ENCODE measurements at regions not wholly inside any gene's neighbourhood (a gene's known extent, or its start where the extent isn't known, plus 50 kb on each side); places are given as distances from the start of the nearest gene placed in this dataset.

DNA sequence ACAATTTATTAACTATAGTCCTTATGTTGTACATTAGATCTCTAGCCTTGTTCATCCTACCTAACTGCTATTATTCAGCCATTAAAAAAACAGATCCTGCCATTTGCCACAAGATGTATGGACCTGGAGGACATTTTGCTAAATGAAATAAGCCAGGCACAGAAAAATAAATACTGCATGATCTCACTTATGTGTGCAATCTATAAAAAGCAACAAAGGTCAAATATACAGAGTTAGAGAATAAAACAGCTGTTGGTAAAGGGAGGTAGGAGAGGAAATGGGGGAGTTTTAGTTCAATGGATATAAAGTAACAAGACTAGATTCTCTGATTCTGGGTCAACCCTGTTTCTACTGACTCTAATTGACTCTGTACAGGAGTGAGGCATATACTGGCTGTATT is 103.3 kb upstream of the FAM9C start:
- DNase-seq (ENCODE audit: low spot score): no peak

DNA sequence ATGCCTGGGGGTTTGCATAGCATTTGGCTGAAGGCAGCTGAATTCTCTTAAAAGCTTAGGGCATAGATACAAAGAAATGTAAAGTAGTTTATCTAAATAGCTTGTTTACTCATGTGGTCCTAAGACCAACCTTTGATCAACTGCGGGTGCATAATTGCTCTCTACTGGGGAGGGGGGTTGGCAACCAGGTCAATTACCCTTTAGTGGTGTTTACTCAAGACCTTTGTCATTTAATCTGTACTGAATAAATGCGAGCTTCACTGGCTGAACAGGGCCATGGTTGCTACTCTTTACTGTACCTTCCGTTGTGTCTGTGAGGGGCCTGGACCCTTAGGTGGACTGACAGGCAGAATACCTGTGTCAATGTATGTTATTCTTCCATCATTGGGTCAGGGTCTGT is 102.7 kb upstream of the FAM9C start:
- no peak for DNase-seq (ENCODE audit: low spot score)

DNA sequence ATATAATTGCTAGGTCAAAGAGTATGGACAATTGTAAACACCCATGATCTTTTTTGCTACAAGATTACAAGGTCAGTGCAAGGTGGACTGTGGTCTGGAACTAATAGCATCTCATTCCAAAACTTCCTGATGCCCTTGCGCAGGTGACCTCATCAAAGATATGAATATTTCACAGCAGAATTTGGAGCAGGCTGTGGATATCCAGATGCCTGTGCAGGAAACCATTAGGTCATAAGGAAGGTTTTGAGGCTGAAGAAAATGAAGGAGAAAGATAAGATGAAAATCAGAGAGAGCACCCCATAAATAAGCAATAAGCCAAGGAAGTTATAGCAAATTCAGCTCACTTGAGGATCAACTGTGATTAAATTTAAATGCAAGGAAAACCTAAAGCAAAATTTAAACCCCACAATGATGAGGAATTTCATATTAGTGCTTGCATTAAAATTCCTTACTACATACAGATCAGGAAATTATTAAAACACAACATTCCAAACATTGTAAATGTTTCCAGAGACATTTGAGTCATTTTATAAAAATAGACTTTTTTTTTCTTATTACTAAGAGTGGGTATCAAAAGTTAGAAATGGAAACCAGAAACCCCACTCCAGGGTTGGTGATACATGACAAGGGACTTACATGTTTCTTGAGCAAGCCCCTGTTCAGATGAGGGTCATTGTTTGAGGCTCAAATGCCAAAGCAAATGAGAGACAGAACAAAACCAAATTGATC is 100.7 kb upstream of the FAM9C start:
- no peak for DNase-seq (ENCODE audit: low spot score)

DNA sequence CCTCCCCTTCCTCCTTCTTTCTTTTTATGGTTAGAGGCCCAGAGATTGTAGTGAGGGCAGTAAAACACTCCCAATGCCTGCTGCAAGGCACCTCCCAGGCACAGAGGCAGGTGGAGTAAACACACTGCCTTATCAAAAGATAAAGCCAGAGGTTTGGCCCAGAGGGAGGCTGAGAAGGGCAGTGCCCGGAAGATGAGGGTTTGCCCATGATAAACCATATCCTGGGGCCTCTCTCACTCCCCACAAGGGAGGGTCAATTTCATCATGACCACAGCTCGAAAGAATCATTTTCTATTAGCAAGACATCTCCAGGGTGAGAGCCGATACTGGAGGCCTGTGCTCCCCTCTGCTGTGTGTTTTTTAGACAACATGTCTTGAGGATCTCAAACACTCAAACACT is 98.5 kb upstream of the FAM9C start:
- no peak for DNase-seq (ENCODE audit: low spot score)

DNA sequence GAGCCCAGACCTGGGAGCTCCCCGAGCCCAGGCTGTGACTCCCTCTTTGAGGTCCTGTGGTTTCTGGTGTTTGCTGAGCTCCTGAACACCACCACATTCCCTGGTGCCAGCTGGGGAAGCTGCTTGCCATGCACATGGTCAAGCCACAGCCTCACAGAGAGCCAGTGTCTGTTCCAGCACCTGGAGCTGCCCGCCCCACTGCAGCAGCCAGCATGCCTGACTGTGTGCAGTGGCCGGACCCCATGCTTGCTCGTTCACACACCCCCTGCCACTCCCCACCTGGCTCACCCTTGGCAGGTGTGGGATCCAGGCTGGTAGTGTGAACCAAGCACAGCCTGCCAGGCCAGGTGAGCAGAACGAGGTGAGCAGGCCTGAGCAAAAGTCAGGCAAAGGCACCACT is 95.6 kb upstream of the FAM9C start:
- no peak for DNase-seq (ENCODE audit: low spot score)

DNA sequence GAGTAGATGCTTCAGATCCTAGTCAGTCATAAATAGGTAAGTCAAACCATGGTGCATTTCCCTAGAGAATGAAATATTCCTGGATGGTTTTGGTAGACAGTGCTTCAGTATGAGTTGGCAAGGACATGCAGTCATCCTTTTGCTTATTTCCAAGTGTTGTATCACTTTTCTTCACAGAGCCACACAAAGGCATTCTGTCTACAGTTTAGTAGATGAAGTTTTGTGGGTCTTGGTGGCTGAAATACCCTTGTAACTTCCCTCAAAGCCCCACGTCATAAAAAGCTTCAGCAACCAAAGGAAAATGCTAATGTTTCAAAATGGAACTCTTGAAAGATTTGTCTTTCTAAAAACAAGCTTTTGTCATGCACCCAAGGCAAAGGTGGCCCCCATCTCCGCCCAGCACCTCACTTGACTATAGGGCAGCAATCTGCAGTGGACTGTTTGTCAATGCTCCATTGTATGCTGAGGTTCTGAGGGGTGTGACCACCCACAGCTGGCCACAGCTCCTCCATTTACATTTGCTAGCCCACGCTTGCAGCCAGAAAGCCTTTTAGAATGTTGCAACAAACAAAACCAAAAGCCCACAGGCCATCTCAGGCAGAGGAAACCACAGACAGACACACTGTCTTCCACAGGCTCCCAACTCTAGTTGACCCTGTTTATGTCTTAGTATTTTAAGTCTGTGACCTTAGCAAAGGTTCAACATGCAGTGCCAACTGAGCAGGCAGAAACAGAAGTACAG is 87.1 kb upstream of the FAM9C start:
- DNase-seq (ENCODE audit: low spot score): peak; percentile 18

DNA sequence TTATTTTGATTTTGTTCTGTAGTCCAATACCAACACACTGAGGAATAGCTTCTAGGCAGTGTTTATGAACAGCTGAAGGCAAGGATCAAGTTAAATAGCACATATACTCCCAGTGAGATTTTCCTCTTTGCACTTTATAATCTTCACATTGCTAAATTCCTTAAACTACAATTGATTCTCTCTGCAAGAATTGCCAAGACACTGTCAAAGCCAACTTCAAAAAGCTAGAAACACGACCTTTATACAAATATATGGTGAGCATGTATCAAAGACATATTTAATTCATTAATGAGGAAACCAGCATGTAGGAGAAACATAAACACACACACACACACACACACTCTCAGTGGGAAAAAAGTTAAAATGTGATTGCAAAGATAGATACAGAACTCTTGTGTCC is 86.4 kb upstream of the FAM9C start:
- DNase-seq (ENCODE audit: low spot score): no peak

DNA sequence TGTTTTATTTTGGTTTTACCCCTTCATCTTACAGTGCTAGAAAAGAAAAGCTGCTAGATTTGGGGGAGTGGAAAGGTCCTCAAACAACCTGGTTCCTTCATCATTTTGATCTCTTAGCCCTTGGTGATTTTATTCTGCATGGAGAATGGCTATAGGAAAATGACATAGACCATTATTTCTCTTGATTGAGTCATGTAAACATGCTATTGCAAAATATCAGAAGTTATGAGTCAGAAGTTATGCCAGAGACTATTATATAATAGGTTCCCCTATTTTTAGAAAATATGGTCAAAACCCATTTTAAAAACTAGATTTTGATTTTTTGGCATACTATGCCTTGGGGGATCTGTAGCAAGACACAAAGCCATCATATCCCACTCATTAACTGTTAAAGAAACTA is 83.7 kb upstream of the FAM9C start:
- no peak for DNase-seq (ENCODE audit: low spot score)

DNA sequence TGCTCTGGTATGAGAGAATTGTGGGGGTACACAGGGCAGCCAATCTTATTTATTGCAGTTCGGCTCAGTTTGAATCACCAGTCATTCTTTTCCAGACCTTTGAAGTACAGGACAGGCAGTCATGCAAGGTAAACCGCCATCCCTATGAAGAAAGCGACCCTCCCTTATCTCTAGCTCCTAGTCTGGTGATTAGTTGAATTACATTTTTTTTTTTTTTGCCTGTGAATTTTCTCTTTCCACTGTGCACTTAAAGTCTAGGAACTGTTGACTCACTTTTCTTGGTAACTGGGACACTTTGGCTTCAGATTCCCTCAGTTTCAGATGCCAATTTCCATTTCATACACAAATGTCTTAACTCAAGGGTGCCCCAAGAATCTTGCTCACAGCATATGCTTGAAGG is 82.4 kb upstream of the FAM9C start:
- no peak for DNase-seq (ENCODE audit: low spot score)

DNA sequence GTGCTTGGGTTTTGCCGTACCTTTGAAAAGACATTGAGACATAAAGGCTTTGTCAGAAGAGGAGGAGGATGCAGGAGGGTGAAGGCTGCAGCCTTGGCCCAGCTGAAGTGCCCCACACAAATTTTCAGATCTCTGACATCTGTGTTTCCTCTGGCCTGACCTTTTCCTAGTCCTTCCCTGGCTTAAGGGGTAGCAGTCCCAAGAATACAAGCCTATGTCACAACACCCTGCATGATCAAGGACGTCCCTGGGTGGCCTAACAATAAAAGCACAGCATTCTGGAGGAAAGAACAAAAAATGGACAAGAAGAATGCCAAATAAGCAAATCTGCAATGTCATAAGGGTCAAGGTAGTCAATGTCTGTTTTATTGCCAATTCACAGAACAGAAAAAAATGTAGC is 80.8 kb upstream of the FAM9C start:
- DNase-seq (ENCODE audit: low spot score): no peak

DNA sequence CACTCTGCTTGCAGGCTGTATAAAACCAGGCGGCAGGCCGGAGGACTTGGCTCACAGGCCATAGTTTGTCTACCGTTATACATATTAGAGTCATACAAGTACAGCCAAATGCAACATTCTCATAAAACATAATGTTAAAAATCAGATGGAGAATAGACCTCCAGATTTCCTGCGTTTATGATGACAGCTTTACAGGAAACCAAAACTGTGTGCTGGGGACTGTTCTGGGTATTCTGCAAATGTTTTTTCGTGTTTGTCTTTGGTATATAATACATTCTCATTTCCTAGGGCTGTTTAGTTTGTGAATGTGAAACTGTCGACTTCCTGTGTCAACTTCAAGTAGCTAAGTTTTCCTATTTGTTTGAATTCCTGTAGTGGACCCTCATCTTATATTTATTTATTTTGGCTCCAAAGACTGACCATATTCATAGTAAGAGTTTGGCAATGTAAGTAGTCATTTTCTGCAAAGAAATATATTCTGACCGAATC is 79.5 kb upstream of the FAM9C start:
- DNase-seq (ENCODE audit: low spot score): peak; percentile 44

DNA sequence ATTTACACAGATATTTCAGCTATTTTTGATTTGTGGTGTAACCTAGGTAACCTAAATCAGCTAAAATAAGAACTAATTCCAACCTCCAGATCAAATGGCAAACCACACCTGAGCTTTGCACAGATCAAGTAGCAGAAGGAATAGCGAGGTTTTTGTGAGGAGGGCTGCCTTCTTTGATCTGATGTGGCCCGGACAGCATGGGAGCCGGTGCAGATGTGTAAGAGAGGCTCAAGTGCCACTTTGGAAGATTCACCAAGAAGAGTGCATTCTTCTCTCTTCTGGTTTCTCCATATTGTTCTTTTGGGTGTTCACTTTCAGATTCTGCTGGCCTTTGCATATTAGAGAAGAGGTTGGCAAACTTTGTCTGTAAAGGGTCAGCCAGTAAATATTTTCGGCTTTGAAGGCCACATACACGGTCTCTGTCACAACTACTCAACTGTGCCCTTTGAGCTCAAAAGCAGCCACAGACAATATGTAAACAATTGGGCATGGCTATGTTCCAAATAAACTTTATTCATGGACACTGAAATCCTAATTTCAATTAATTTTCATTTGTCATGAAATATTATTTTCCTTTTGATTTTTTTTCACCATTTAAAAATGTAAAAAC is 78.9 kb upstream of the FAM9C start:
- DNase-seq (ENCODE audit: low spot score): no peak

DNA sequence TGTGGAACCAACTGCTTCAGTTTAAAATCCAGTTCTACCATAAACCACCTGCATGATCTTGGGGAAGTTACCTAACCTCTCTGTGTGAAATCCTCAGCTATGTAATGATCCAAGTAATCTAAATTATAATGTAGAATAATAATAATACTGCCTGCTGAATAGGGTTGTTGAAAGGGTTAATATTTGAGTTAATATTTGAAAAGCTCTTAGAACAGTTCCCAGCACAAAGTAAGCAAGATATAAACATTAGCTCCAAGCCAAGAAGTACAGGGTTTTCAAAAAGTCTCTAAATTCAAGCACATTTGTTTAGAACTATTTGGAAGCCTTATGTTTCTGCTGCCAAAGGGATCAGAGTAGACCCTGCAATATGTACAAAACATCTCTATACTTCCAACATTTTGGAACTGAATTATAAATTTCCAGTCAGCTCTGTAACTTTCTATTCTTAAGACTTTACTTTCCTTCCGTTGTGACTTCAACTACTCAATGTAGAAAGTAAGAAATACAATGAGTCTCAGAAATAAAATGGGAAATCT is 76.7 kb upstream of the FAM9C start:
- DNase-seq (ENCODE audit: low spot score): no peak

DNA sequence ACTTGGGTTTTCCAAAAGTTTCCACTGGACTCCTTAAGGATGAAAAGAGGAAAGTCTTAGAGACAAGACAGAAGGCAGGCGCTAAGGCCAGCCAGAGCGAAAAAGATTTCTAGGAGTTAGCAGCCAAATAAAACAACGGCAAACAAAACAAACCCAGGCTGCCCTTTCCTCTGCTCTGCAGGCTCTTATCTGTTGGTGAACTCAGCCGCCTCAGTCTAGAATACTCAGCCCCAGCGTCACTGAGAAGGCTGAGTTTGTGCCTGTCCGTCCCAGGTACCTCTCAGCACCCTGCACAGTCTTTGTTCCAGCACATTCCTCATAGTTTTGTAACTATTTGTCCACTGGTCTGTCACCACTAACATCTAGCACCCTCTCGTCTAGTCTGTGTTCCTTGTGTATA is 75.6 kb upstream of the FAM9C start:
- DNase-seq (ENCODE audit: low spot score): no peak

DNA sequence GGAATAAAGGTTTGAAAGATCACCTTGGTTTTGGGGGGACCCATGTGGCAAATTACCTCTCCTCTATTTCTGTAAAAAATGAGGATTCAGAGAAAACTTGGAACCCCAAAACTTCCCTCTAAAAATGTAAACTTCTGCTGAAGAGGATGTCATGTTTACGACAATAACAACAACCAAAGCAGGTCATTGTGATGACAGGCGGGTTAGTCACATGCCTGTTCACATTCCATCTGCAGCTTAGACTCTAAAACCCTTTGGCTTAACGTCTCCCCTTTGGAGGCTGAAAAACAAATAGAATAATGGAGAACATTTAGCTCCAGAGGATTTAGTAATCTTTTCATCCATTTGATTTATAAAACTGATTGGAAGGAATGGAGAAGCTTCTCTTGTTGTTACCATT is 75.0 kb upstream of the FAM9C start:
- no peak for DNase-seq (ENCODE audit: low spot score)

DNA sequence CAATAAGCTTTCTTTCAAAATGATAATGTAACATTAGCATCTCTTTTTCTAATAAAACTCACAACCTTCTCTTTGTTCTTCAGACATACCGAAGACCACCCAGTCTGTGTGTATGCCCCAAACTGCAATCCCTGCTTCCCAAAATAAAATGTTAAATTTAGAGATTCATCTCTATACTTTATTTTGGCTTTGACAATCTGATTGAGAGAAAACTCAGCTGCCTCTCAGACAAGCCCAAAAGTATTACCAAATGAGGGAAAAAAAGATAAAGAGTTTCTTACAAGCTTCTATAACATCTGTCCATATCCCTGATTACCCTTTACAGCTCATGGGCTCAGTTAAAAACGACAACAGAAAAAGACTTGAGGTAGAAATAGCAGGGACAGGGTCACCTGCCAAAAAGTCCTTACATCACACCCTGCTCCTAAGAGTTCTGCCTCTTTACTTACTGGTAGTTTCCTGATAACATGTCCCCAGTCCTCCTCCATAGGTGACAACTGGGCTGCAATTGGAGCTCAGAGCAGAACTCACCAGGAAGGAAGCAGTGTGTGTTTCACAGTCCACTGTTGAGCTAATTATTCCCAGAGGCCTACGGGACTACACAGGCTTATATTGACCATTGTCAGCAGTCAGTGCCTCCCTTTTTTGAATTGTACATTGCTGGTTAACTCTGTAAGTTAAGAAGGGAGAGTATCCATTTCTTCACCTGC is 70.9 kb upstream of the FAM9C start:
- no peak for DNase-seq (ENCODE audit: low spot score)

DNA sequence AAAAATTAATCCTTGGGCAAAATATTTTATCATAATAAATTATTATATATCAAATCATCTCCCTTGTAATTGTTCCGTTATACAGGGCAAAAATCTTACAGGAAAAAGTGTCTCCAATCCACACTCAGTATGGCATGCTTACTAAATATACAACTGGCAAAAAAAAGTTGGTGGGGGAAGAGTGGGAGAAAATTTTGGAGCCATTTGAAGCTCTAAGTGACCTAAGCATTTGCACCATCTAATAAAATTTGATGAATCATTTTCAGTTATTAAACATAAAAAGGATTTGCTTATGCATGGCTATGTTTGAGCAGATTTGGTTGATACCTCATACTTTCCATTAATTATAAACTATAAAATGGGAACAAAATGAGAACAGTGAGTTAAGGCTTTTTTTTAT is 68.1 kb upstream of the FAM9C start:
- no peak for DNase-seq (ENCODE audit: low spot score)

DNA sequence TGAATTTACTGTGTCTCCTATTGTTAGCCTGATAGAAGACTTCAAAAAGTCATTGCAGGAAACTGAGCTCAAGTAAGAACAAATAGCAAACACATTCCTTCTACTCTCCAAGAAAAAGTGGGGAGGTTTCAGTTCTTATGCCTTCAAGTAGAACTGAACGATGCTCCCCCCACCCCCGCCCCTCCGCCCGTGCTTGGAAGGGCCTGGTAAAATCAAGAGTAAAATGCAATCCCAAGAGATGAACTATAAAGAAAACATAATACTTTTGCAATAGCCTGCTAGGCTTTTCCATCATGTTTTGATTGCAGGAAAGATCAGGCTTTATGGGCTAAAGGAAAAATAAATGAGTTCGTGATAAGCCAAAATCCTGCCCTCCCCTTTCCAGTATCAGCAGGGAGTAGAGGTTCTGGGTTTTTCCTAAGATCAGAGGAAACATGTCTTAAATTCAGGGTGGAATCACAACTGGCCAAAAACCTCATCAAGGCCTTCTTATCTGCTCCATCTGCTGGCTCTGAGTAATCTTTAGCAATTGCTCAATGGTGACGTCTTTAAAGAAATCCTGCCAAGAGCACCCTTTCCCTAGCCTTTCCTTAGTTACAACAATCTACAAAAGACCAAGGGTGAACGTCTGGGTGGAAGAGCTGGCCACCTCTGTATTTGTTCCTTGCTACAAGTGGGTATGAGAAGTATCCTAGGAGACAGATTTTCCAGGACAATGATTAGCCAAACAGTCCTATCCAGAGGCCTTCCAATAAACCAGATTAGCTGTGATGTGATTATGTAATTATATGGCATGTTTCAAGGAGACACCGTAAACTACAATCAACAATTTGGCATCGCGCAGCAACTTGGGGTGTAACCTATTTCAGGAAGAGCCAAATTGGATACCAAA is 66.3 kb upstream of the FAM9C start:
- DNase-seq (ENCODE audit: low spot score): no peak

DNA sequence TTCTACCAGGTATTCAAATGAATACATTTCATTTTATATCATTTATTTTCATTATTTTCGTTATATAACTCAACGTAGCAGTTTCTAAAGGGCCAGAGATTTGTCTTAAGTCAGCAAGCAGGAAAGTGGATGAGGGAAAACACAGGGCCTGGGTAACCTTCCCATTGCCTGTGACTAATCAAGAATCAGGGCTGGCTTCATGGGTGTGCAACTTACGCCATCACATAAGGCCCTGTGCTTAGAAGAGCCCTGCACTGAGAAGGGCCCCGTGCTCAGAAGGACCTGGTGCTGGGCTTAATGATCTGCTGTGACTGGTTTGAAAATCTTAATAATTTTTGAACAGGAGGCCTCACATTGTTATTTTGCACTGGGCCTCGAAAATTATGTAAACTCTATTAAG is 65.4 kb upstream of the FAM9C start:
- DNase-seq (ENCODE audit: low spot score): no peak

DNA sequence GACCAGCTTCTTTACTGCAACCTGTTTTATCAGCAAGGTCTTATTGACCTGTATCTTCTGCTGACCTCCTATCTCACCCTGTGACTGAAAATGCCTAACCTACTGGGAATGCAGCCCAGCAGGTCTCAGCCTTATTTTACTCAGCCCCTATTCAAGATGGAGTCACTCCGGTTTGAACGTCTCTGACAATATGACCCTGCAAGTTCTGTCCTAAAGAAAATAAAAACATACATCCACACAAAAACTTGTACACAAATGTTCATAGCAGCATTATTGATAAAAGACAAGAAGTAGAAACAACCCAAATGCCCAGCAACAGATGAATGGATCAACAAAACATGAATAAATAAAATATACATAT is 59.5 kb upstream of the FAM9C start:
- no peak for DNase-seq (ENCODE audit: low spot score)

DNA sequence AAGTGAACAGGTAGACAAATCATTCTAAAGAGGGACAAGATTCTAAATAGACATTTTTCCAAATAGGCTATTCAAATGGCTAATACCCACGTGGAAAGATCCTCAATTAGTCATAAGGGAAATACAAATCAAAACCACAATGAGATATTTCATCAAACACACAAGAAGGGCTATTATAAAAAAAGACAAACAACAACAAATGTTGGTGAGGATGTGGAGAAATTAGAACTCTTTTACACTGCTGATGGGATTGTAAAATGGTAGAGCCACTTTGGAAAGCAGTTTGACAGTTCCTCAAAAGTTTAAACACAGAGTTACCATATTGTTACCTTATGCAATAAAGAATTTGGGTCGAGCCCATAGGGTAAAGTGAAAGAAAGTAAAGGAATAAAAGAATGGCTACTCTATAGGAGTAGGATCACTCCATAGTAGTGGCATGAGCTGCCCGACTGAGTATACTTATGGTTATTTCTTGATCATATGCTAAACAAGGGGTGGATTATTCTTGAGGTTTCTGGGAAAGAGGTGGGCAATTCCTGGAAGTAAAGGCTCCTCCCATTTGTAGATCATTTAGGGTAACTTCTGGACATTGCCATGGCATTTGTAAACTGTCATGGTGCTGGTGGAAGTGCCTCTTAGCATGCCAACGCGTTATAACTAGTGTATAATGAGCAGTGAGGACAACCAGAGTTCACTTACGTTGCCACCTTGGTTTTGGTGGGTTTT is 58.9 kb upstream of the FAM9C start:
- DNase-seq (ENCODE audit: low spot score): no peak

Data from CD4-positive, alpha-beta T cell treated with Interleukin-15 for 4 hours (primary cell).